Heart left ventricle (tissue), 16 donors: ENCODE measurements at regions not wholly inside any gene's neighbourhood (a gene's known extent, or its start where the extent isn't known, plus 50 kb on each side); places are given as distances from the start of the nearest gene placed in this dataset.

Experiments used
- ATAC-seq, 4 donors: fragments of 200-7000 bp; cut with Tn5 transposase; one replicate each; pipeline ENCODE4 v1.9.1; 2020 to 2022; ENCODE audit warnings: moderate library complexity in 4 of 4, mild to moderate bottlenecking in 3 of 4, moderate number of reproducible peaks in 1 of 4
- DNase-seq, 5 donors: peaks; one replicate each; pipeline ENCODE4 v3.0.0-alpha.2; 2020
- H3K27ac ChIP-seq, 12 donors: fragments of 200-600 bp; sonication (generic) in 4 of 12; one replicate each; pipeline versions ENCODE4 v1.5.0 to v1.8.0; 2016 to 2022; ENCODE audit warnings: mild to moderate bottlenecking in 2 of 12
- H3K27me3 ChIP-seq, 9 donors: fragments of 200-600 bp; sonication (generic) in 2 of 9; one replicate each; pipeline versions ENCODE4 v1.5.1 to v1.8.0; 2016 to 2022; ENCODE audit warnings: mild to moderate bottlenecking in 3 of 9
- H3K36me3 ChIP-seq, 9 donors: fragments of 200-600 bp; sonication (generic) in 2 of 9; one replicate each; pipeline versions ENCODE4 v1.5.0 to v1.8.0; 2018 to 2022; ENCODE audit warnings: mild to moderate bottlenecking in 2 of 9
- H3K4me1 ChIP-seq, 12 donors: fragments of 200-600 bp; sonication (generic) in 4 of 12; one replicate each; pipeline versions ENCODE4 v1.5.0 to v1.8.0; 2016 to 2022; ENCODE audit warnings: mild to moderate bottlenecking in 3 of 12
- H3K4me3 ChIP-seq, 12 donors: fragments of 200-600 bp; sonication (generic) in 4 of 12; one replicate each; pipeline versions ENCODE4 v1.5.0 to v1.8.0; 2017 to 2022; ENCODE audit warnings: mild to moderate bottlenecking in 9 of 12, moderate library complexity in 4 of 12
- H3K9me3 ChIP-seq, 12 donors: fragments of 200-600 bp; sonication (generic) in 4 of 12; one replicate each; pipeline versions ENCODE4 v1.5.0 to v1.8.0; 2016 to 2022; ENCODE audit warnings: mild to moderate bottlenecking in 1 of 12
- POLR2A ChIP-seq, 2 donors: fragments of 450-650 bp; IDR thresholded peaks; one replicate each; pipeline ENCODE4 v1.6.1; 2017; ENCODE audit warnings: antibody characterized with exemption in 2 of 2, mild to moderate bottlenecking in 2 of 2, moderate library complexity in 2 of 2
- WGBS, 4 donors: extraction: QIAGEN DNeasy Blood & Tissue Kit in 2 of 4; methylation state at CpG; one replicate each; pipeline versions ENCODE4 v1.1.5 to v1.1.7; 2013 to 2018; 5-methylcytosine and 5-hydroxymethylcytosine counted together
- intact Hi-C, 10 donors: fragments of 100-400 bp; cut with DNase I; formaldehyde crosslinking; loops; one replicate each; pipeline versions ENCODE4 v1.11.1 to v1.14.2; 2022
- TF ChIP-seq, protein P1 (sequence below), 12 donors: fragments of 200-600 bp; sonication (generic) in 4 of 12; IDR thresholded peaks; one replicate each; pipeline versions ENCODE4 v1.5.0 to v1.8.0; 2018 to 2022; ENCODE audit warnings: antibody characterized with exemption in 12 of 12, mild to moderate bottlenecking in 5 of 12
- donor health status: ischemic (EF 13 %, LVEDD 7.1; RV severe dilation, severe dysfunction).
- donor health status: healthy with polysubstance abuse.
- donor health status: DM: no; HTN: yes; CAD: no.
- donor health status: DM: no; HTN: no; CAD: no.
- donor health status: ischemic (EF 25% LVEDD 6.9; RV normal size, moderate dysfunction).
- donor health status: ischemic (EF 25% LVEDD 5.7; RV mildly dilated, moderate dysfunction).
- donor health status: healthy.
- donor health status: DM: yes; HTN: yes; CAD: no.
- donor health status: ischemic (EF 35%, LVEDD 5.7; RV mildly dilated, moderate dysfunction).
- donor health status: nonischemic (EF 11% LVEDD 7.7; RV severe dilation, severe dysfunction).
- donor health status: DM: yes; HTN: yes; CAD: no.
- donor health status: PGD.
- donor health status: ischemic (EF 29% LVEDD 5.4; RV normal size, mild dysfunction).
- donor health status: nonischemic (EF 23%, LVEDD 6.1; RV moderate dilation, normal function).

DNA sequence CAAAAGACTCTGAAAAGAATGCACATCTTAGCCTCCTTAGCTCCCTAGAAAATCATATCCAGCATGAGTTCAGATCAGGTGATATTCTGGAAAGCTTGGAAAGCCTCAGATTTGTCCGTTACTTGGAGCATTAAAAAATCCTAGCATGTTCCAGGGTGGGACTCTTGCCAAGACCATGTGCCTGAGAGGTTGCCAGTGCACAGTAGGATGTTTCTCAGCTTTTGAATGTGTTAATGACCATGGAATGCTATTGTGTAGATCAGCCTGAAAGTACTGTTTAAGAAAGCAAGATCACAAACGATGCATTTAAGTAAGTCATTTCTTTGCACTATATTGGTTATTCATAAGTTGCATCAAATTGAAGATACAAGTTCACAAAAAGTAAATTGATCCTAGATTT lies 230.5 kb downstream of the ETNK1 start:
- Histone ChIP-seq H3K4me3 (no peak overlapping the region), H3K9me3 (no peaks in the 10 kb centered on the region), H3K27ac (no peak overlapping the region), H3K36me3 (no peaks in the 10 kb centered on the region), H3K27me3 (peaks cover 0 to 8% (median 3%) of the 10 kb centered on the region in 9 donors), H3K4me1 (no peaks in the 10 kb centered on the region)
- no peak for ATAC-seq
- intact Hi-C loops = loop anchor here in 4 of 10 donors (5.0 to 10.0 kb wide), 4 partner anchors 127 to 1739 kb away; no protein-coding TSS in a partner anchor
- no peak for DNase-seq
- WGBS, 4 donors = 56 to 66% (median 61%) methylated on average over 2 of the region's 2 CpGs
- TF ChIP-seq POLR2A (IDR thresholded peaks at IDR 0.05) = no peak
- TF ChIP-seq, protein P1, sequence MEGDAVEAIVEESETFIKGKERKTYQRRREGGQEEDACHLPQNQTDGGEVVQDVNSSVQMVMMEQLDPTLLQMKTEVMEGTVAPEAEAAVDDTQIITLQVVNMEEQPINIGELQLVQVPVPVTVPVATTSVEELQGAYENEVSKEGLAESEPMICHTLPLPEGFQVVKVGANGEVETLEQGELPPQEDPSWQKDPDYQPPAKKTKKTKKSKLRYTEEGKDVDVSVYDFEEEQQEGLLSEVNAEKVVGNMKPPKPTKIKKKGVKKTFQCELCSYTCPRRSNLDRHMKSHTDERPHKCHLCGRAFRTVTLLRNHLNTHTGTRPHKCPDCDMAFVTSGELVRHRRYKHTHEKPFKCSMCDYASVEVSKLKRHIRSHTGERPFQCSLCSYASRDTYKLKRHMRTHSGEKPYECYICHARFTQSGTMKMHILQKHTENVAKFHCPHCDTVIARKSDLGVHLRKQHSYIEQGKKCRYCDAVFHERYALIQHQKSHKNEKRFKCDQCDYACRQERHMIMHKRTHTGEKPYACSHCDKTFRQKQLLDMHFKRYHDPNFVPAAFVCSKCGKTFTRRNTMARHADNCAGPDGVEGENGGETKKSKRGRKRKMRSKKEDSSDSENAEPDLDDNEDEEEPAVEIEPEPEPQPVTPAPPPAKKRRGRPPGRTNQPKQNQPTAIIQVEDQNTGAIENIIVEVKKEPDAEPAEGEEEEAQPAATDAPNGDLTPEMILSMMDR (IDR thresholded peaks at IDR 0.05) = no peak

DNA sequence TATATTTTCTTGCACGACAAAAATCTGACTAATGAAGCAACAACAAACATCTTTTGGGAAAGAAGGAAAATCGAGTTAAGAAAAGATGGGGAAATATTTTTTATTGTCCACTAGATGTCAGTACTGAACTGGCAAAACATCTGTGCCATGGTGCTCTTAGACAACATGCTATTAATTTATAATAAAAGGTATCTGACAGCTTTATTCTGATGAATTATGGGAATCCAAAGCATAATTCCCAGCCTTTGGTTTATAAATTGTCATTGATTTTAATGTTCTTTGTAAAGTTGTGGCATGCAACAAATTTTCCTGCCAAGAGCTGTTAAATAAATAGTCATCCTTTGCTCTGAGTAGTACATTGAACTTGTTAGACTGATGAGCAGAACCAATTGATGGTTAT lies 231.2 kb downstream of the ETNK1 start:
- intact Hi-C loops = loop anchor here in 4 of 10 donors (5.0 to 10.0 kb wide), 4 partner anchors 126 to 1739 kb away; no protein-coding TSS in a partner anchor
- WGBS, 4 donors = 1 to 3% (median 2%) methylated on average over 2 of the region's 2 CpGs
- H3K36me3 ChIP-seq = no peaks in the 10 kb centered on the region
- H3K27me3 ChIP-seq = peaks cover 0 to 8% (median 3%) of the 10 kb centered on the region in 9 donors
- H3K27ac ChIP-seq = no peak overlapping the region
- ATAC-seq = no peak
- no peak for DNase-seq
- no peak overlapping the region for H3K4me3 ChIP-seq
- H3K4me1 ChIP-seq = no peaks in the 10 kb centered on the region
- H3K9me3 ChIP-seq = no peaks in the 10 kb centered on the region
- TF ChIP-seq, protein P1 (IDR thresholded peaks at IDR 0.05) = peak; percentile 38 to 72 (median 52)
- no peak for TF ChIP-seq POLR2A (IDR thresholded peaks at IDR 0.05)

DNA sequence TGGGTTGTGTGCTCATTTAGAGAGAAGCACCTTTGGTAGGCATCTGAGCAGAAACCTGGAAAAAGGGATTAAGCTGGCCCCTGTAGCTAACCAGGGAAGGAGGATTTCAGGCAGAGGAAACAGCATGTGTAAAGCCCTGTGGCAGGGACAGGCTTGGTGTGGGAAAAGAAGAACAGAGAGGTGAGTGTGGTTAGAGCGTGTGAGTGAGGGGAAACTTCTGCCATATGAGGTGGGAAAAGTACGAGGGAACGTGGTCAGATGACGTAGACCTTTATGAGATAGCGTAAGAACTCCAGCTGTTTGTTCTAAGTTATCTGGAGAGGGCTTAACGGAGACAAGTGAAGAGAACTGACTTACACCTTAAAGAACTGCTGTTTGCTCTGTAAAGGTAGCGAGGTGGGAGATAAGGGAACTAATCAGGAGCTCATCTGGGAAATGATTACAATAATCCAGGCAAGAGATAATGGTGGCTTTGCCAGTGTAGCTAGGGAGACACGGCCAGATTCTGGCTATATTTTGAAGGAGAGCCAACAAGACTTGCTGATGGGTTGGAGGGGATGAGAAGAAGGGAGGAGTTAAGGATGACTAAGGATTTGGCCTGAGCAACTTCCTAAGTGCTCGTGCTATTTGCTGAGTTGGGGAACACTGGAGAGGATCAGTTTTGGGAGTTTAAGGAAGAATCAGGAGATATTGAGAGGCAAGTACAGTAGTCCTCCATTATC lies 234.0 kb downstream of the ETNK1 start:
- DNase-seq (no peak), ATAC-seq (peak in 1 of 4 donors; percentile 56)
- Histone ChIP-seq H3K4me1 (no peaks in the 10 kb centered on the region), H3K27me3 (peaks cover 0 to 9% (median 3%) of the 10 kb centered on the region in 9 donors), H3K36me3 (no peaks in the 10 kb centered on the region), H3K9me3 (no peaks in the 10 kb centered on the region), H3K4me3 (no peak overlapping the region), H3K27ac (no peak overlapping the region)
- TF ChIP-seq, protein P1 (IDR thresholded peaks at IDR 0.05) = no peak
- no peak for TF ChIP-seq POLR2A (IDR thresholded peaks at IDR 0.05)
- 34 to 48% (median 43%) methylated on average over 9 of the region's 9 CpGs for WGBS, 4 donors
- intact Hi-C loops = loop anchor here in 4 of 10 donors (5.0 to 10.0 kb wide), 4 partner anchors 123 to 1736 kb away; no protein-coding TSS in a partner anchor

DNA sequence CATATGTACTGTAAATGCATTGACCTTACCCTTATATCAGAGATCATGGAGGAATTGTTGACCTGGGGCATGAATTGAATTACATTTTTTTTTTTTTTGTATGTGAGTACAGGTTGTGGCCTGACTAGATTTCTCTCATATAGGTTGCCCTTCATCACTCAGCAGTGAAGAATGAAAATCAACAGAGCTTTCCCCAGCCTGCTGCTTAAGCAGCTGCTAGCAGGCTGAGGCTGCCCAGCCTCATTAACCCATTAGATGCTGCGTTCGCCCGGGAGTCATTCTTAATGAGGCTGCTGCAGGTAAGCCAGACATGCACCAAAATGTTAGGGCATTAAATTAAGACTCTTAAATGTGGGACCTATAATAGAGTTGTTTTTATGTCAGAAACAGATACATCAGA lies 236.0 kb downstream of the ETNK1 start:
- ATAC-seq = no peak
- TF ChIP-seq POLR2A (IDR thresholded peaks at IDR 0.05) = no peak
- TF ChIP-seq, protein P1 (IDR thresholded peaks at IDR 0.05) = no peak
- no peaks in the 10 kb centered on the region for H3K36me3 ChIP-seq
- no peaks in the 10 kb centered on the region for H3K9me3 ChIP-seq
- H3K4me1 ChIP-seq = no peaks in the 10 kb centered on the region
- no peak for DNase-seq
- H3K4me3 ChIP-seq = no peak overlapping the region
- intact Hi-C loops = no loop called here
- H3K27me3 ChIP-seq = peaks cover 0 to 8% (median 0%) of the 10 kb centered on the region in 9 donors
- no peak overlapping the region for H3K27ac ChIP-seq
- WGBS, 4 donors = 20 to 36% (median 33%) methylated on average over 3 of the region's 3 CpGs
